HG02852 (cell line): ENCODE measurements at regions not wholly inside any gene's neighbourhood (a gene's known extent, or its start where the extent isn't known, plus 50 kb on each side); places are given as distances from the start of the nearest gene placed in this dataset.

Experiments
- ATAC-seq: cut with Tn5 transposase; IDR thresholded peaks from one replicate; pipeline ENCODE4 v1.9.1; 2021; ENCODE audit warnings: mild to moderate bottlenecking, moderate library complexity; ENCODE audit not compliant: unreplicated experiment

DNA sequence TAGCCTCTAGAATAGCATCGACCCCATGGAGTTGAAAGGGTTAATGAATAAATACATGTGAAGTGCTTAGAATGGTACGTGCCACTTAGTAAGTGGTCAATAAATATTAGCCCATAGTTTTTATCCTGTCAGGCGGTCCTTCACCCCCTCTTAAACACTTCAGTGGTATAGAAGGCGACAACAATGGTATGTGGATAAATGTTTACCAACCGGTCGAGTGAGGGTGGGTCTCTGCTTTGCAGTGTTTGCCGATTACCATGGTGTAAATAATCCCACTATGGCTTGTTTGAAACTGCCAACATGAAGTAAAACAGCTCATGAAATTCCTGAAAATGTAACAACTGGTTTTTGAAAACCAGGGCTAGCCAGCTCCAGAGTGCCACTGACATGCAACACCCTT, 541.2 kb downstream of the BUD13 start:
- ATAC-seq = no peak

DNA sequence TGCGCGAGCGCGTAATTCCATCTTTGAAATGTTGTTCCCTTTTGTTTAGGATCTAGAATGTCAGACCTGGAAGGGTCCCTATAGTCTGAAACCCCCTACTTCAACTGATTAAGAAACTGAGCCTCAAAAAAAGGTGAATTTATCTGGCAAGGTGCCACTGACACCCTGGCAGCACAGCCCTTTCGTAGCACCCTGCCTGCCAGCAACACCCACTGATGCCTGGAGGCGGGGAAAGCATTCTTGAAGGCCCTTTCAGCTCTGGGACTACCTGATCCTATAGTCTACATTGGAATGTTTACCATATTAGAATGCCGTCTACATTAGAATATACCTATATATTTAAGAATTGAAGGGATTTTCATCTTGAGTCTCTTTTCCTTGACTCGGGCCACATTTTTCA, 542.3 kb downstream of the BUD13 start:
- ATAC-seq = no peak

DNA sequence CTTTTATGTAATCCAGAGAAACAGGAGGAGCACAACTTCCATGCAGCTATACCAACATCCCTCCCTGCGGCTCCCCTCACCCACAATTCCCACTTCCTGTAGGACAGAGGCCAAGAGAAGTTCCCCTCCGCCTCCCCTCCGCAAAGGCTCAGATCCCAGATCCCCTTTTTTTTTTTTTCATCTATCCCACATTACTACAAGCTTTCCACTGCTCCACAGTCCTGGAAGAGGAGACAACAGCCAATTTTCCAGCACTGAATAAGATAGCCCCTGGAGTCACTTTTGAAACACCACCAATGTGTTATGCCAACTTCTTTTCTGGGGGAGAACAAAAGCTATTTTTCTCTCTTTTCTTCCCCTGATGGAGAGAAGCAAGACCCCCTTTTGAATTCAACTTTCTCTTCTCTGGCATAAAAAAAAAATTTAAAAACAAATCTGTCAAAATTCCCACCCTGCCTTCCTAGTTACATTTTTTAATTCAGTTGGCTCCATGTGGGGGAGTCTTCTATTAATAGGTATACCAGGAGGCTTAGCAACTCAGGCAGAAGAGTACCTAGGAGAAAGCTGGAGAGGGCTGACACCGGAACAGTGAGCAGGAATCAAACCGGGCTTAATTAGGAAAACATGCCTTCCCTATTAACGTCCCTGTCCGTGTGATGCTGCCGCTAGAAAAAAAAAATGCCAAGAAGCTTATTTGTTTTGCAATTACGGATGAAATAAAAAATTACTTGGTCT, 543.4 kb downstream of the BUD13 start:
- ATAC-seq = no peak

DNA sequence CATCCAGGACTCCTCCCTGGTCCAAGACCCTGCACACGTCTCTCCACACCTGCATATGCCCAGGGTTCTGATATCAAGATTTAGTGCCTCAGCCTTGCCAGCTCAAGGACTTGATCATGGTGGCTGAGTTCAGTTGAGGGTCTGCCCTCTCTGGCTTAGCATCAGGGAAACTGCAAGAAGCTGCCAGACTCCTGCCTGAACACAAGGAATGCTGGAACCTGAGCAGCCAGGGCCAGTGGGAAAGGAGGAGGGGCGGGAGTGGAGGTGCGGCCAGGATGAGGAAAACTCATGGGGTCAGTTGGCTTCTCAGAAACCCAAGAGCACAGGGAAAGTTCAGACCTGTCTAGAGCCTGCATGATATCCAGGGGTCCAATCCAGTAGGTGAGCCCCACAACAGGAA, 546.1 kb downstream of the BUD13 start:
- ATAC-seq = no peak

DNA sequence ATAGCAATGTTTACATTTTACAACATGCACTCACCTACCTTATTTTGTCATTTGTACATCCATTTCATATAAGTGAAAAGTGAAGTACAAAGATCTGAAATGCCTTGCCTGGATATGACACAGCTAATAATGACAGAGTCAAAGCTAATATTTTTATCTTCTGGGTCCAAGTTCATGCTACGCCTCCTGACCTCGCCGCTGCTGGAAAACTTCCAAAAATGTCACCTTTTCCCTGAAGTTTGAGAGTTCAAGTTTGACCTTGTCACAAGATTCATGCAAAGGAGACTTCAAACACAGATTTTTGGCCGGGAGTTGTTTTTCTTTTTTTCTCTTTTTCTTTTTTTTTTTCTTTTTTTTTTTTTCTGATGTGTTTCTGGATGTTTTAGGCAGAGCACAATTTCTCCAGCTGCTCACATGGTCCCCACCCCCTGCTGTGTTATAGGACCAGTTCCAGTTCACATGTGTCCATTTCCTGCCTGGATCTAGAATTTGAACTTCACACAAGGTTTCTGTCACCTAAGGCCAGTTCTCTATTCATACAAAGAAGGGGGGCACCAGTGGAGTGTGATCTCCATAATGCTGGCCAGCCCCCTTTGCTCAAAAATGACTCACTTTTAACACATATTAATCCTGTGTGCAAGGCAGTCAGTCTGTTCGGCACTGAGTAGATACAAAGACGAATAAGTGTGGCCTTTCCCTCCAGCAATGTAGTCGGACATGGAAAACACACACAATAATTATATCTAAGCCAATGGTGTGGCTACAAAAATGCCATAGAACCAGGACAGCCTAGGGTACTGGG, 546.8 kb downstream of the BUD13 start:
- ATAC-seq = no peak

DNA sequence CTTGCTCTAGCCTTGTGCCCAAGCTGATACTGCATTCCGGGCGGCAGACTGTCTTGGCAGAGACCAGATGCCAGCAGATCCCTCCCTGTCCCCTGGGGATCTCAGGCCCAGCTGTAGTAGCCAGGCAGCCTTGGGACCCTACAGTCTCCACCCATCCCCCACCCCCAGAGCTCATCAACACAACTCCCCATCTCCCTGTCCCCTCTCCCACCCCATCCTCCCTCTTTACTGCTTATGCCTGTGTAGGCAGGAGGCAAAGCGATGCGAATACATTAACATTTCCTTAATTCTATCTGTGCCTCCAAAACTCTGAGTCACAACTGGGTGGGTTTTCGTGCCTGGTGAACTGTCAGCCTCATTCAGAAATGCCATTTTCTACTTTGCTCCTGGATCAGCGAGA, 547.6 kb downstream of the BUD13 start:
- no peak for ATAC-seq

DNA sequence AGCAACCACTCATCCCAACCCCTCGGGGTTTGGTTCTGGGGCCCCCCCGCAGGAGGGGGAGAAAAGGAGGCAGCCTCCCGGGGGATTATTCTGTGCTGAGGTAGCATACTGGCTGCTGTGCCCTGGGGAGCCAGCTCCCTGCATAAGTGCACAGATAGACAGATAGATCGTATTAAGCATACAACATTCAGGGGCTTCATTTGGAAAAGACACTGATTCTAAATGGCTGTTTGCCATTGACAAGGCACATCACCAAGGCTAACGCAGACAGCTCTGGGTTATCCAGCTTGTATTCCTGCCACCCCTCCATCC, 547.9 kb downstream of the BUD13 start:
- ATAC-seq = no peak

DNA sequence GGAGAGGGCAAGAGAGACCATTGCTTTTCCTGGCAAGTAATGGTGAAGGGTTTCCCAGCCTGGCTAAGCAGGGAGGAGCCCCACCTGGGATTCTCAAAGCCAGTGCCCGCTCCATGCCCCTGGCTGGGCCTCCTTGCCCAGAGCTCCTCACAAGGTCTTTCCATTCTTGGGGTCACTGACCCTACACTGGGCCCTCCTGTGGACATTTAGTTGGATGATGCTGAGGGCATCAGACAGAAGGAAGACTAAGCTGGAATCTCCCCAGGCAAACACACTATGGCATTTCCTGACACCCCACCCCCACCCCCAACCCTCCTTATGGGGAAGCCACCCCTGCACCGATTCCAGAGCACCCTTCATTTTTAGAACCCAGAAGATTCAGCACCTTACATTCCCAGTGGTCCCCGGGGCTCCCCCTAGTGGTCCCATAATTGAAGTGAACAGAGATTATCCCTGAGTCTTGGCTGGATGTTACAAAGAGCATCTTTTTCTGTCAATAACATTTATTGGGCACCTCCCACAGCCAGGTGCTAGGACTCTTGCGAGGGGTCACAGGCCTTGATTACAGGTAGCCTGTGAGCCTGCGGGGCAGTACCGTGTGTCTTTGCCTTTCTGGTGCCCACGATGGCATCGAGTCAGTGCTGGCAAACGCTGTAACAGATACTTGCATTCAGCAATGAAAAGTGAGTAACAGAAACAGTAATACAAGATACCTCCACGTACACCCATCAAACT, 548.5 kb downstream of the BUD13 start:
- no peak for ATAC-seq

DNA sequence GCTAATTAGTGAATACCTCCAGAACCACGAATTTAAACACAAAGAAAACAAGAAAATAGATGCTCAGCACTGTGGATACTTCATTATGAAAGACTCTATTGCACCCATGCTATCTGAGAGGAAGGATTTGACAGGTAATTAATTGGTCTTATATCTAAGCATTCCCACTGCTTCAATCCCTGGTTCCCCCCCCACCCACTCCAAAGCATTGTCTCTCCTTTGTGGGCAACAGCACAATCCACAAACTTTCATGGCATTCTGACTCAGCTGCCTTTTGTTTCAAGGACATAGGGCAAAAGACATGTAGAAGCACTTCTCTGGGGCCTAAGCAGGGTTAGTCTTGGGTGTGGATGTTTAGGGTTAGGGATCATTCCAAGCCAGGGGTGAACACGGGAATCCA, 551.4 kb downstream of the BUD13 start:
- no peak for ATAC-seq

DNA sequence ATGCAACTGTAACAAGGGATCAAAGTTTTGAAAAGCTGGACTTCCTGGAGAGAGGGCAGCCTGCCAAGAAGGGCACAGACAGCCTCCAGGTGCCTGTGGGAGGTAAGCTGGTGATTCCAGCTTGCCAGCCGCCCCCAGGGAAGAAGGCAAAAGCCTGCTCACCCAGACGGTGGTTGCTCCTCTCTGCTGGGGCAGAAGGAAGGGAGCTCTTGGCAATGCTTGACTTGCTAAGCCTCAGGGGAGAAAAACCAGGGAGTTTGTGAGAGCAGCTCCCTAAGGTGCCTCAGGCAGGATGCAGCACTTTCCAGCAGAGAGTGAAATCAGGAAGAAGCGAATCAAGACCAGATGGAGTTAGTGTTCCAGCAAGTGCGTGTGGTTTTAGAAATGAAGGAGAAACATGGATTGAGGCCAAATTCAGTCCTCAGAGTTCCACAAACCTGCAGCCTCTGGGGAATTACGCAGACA, 553.6 kb downstream of the BUD13 start:
- ATAC-seq = no peak

DNA sequence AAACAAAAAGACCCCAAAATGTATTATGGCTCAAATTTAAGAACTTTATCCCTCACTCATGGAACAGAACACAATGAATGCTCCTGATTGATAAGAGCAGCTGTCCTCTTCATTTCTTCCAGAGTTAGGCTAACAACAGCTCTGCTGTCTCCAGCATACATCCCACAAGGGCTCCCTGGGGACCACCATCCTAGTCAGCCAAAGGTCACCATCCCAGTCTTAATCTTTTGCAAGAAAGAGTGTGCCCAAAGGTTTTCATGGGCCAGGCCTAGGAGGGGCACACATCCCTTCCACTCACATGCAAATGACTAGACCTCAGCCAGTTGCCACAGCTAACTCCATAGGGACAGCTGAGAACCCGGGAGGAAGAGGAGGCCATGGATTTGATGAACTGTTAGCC, 555.3 kb downstream of the BUD13 start:
- ATAC-seq = no peak

DNA sequence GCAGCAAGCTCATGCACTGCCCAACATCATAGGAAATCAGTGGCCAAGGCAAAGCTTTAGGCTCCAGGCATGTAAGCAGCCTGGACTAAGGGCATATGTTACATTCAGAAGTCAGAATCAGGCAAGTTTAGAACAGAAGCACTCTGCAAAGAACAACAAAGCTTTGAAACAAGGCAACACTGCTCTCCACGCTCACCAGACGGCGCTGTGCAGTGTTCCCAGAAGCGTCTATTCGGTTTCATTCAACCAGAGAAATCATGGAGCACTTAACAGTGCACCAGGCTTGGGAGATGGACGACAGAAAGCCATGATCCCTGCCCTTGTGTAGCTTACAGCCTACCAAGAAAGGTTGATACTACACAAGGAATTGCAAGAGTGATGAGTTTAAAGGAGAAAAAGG, 555.8 kb downstream of the BUD13 start:
- ATAC-seq = no peak

DNA sequence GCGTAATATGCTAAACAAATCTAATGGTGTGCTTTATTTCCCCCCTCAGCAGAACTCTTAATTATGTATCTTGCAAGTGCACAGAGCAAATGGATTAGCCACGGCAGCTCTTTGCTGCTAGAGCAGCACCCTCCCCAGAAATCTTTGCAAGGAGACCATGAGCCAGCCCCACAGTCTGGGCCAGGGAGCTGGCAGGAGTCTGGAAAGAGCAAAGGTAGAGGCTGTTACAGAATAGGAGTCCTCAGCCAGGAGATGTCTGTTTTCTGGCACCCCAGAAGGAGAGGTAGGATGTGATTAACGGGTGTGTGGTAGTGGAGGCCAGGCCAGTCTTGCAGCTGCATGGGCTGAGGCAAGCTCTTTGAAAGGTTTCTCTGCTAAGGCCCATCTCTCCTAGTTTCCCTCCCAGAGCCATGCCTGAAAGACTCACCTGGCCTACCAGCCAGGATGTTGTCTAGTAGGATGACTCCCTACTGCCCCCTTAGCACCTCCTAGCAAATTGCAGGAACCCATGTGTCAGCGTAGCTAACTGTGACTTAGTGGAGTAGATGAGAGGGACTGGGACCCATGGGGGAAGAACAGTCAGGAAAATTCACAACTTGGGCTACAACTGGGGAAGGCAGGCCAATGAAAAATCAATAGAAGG, 557.2 kb downstream of the BUD13 start:
- no peak for ATAC-seq

DNA sequence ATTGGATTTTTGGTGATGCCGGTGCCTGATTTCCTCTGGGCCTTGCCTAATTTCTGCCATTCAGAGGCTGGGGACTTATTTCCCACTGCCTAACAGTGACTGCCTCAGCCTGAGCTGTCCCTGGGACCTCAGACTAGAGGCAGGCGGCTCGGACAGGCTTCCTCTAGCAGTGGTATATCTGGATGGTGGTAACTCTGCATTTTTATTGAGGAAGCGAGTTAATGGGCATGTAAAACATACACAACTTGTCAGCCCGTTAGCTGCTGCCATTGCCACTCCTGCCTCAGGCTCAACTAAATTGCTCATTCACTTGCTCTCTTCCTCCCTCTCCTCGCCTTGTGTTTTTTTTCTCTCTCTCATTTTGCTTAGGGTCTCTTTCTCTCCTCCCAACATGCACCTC, 561.6 kb downstream of the BUD13 start:
- ATAC-seq = no peak

DNA sequence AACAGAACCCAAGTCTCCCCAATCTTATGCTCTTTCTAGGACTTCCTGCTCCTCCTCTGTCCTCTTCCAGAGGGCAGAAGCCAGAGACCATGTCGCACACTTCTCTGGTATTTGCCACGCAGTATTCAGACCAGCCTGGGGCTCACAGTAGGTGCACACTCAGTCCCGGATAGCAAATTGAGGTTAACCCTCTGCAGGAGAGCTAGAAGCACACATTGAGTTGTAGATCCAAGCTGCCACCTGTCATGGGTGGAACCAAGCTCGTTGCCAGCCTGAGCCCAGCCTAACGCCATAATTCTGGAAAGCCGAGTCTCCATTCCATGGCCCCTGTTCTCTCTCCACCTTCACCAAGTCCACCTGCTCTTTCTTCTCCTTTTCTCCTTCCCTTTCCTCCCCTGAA, 562.1 kb downstream of the BUD13 start:
- ATAC-seq = no peak

DNA sequence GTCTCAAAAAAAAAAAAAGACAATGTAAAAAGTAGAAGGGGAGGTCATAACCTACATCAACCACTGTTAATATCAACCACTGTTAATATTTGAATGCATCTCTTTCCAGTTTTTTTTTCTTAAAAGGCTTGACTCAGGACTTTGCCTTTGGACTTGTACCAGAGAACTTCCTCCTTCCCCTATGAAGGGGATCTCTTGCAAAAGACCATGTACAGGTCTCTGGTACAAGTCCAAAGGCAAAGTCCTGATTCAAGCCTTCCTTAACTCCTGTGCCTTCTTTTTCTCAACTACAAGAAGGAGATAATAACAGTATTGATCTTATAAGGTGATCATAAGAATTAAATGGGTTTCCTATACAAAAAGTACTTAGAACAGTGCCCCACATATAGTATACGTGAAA, 563.5 kb downstream of the BUD13 start:
- ATAC-seq = no peak

DNA sequence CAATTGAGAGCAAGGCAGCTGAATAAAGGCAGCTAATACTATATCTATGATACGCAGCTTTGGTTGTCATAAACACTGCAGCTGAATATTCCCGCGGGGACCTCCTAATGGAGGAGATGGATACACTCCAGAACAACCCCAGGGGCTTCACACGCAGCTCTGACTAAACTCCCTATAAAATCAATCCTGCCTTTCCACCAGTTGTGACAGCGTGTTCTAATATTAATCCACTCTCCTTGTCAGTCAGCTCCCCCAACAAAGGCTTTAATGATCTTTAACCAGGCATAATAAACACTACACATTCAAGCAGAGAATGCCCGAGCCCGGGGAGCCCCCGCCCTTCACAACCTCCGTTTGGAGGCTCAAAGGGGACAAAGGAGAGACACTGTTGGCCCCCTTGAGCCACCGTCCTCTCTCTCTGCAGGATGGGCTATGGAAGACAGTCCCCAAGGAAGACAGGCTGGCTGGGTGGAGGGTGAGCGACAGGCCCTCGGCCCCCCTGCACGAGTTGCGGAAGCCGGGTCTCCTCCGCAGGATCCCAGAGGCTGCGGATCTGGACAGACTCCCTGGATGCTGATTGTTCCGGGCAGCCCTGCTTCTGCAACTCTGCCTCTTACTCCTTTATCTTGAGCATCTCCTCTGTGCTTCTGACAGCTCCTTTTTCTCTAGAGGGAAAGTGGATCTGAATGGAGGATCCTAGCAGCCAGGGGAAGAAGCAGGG, 565.2 kb downstream of the BUD13 start:
- ATAC-seq = no peak

DNA sequence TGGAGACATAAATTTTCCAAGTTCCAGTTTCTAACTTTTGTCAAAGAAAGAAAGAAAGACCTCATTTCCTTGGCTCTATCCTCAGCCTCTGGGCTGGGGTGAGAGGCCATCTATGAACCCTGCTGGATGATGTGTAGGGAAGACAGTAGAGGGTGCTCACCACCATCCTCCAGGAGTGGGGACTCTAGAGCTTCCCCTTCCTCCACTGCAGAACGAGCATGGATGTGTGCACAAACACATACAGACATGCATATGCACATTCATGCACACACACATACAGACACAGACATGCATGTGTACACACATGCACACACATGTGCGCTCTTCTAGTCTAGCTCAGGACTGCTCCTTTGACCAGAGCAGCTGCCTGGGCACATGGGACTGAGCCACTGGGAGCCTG, 565.8 kb downstream of the BUD13 start:
- no peak for ATAC-seq

DNA sequence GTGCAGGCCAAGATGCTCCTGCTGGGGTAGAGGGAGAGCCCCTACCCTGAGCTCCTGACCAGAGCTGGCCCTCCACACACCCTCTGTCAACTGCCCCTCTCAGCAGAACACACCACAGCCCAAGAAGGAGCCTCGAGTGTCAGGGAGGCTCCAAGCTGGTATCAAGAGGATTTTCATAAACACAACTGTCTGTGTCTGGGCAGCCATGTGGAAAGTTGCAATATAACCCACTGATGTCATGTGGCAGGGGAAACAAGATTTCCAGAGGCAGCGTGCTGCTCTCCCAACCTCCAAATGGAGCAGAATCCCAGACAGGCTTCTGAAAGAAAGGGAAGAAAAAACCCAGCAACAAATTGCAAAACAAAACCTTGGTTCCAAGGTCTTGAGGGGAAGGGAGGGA, 569.9 kb downstream of the BUD13 start:
- no peak for ATAC-seq

DNA sequence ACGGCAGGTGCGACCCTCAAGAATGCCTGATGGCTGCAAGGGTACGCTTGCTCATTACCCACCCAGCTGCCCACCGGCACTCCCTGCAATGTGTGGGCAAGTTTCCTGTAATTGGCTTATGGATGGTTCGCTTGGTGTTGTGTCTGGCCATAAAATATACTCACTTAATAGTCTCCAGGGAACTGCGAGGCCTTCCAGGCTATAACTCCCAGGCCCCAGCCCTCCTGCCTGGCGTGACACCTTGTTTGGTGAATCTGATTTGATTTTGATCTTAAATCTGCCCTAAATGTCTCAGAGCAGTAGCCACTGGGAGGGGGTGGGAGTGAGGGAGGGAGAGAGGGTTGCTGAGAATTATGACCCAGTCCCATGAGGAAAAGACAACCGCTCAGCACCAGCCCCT, 572.2 kb downstream of the BUD13 start:
- ATAC-seq = no peak

DNA sequence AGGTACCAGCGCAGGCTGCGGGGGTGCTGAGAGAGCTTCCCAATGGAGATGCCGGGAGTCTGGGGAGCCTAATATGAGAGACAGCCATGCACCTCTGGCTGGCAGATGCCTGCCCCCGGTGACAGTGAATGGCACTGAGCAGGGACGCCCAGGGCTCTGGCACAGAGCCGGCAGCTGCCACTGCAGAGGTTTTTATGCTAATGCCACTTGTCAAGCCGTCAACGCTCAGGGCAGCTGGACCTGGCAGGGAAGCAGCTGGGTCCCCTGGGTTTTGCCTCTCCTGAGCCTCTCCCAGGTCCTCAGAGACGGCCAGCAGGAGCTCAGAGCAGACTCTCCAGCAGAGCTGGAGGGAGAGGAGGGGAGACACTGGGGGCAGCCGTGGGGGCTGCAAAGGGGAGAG, 573.6 kb downstream of the BUD13 start:
- no peak for ATAC-seq
